Adrenal gland (tissue), 9 donors: ENCODE measurements at regions not wholly inside any gene's neighbourhood (a gene's known extent, or its start where the extent isn't known, plus 50 kb on each side); places are given as distances from the start of the nearest gene placed in this dataset.

Experiments used
- DNase-seq, 7 donors: peaks; one replicate each; pipeline ENCODE4 v3.0.0-alpha.2; 2019 to 2020
- H3K27ac ChIP-seq, 5 donors: fragments of 200-600 bp; sonication (generic) in 4 of 5; 1 replicate in 3 of 5; 2 replicates in 2 of 5; pipeline versions ENCODE4 v1.5.1 to v1.8.0; 2016 to 2020; ENCODE audit warnings: mild to moderate bottlenecking in 1 of 5
- H3K27me3 ChIP-seq: fragments of 200-600 bp; 2 replicates; pipeline ENCODE4 v1.8.0; 2021
- H3K36me3 ChIP-seq, 2 donors: fragments of 200-600 bp; replicated peaks in 1 of 2; 1 replicate in 1 of 2; 2 replicates in 1 of 2; pipeline versions ENCODE4 v1.5.1 to v1.8.0; 2018 to 2022
- H3K4me1 ChIP-seq, 2 donors: fragments of 200-600 bp; replicated peaks in 1 of 2; 1 replicate in 1 of 2; 2 replicates in 1 of 2; pipeline versions ENCODE4 v1.5.1 to v1.8.0; 2018 to 2021
- H3K4me3 ChIP-seq, 4 donors: fragments of 200-600 bp; sonication (generic) in 3 of 4; one replicate each; pipeline ENCODE4 v1.5.1; 2016 to 2018
- H3K9me3 ChIP-seq, 3 donors: fragments of 200-600 bp; sonication (generic) in 1 of 3; replicated peaks in 1 of 3; 1 replicate in 2 of 3; 2 replicates in 1 of 3; pipeline versions ENCODE4 v1.5.1 to v1.8.0; 2016 to 2021
- CTCF ChIP-seq, 6 experiments: fragments of 450-650 bp in 4 of 6; fragments of 200-600 bp in 2 of 6; sonication (generic) in 1 of 6; IDR thresholded peaks; 1 replicate in 5 of 6; 2 replicates in 1 of 6; pipeline versions ENCODE4 v1.5.1 to v1.8.0; 2016 to 2021; ENCODE audit warnings: antibody characterized with exemption in 6 of 6, mild to moderate bottlenecking in 2 of 6, moderate library complexity in 1 of 6
- POLR2A ChIP-seq, 2 donors: fragments of 450-650 bp; IDR thresholded peaks; one replicate each; pipeline ENCODE4 v1.6.1; 2017; ENCODE audit warnings: antibody characterized with exemption in 2 of 2, mild to moderate bottlenecking in 2 of 2, moderate library complexity in 1 of 2
- WGBS, 4 donors: extraction: QIAGEN DNeasy Blood & Tissue Kit in 2 of 4; methylation state at CpG; one replicate each; pipeline versions ENCODE4 v1.1.5 to v1.1.7; 2013 to 2017; 5-methylcytosine and 5-hydroxymethylcytosine counted together
- intact Hi-C, 2 donors: fragments of 100-400 bp; cut with DNase I; formaldehyde crosslinking; loops; one replicate each; pipeline versions ENCODE4 v1.14.1 to v1.15.0; 2022 to 2023
- donor health status: healthy with polysubstance abuse.
- donor health status: Bipolar disorder and iron deficiency.
- donor health status: DM: yes; HTN: yes; CAD: no.
- donor health status: DM: no; HTN: no; CAD: no.
- donor health status: DM: no; HTN: no; CAD: no.

GRCh38 chr11:76298255-76298654 lies 82.7 kb downstream of the THAP12 start:
- DNase-seq, result no peak
- no peak overlapping the region for H3K27ac ChIP-seq
- H3K4me3 ChIP-seq, result no peak overlapping the region
- H3K36me3 ChIP-seq, result no peaks in the 10 kb centered on the region
- 96 to 97% (median 96%) methylated on average over 5 to 7 of the region's 7 CpGs; no CpG with 5 or more reads in 1 of the 4 donors for WGBS, 4 donors
- TF ChIP-seq POLR2A (IDR thresholded peaks at IDR 0.05) (no peak), CTCF (IDR thresholded peaks at IDR 0.05) (no peak)
- no peaks in the 10 kb centered on the region for H3K4me1 ChIP-seq
- H3K9me3 ChIP-seq, result no peaks in the 10 kb centered on the region
- H3K27me3 ChIP-seq, result no peaks in the 10 kb centered on the region
- intact Hi-C loops, result no loop called here

- DNase-seq, result no peak
- no peak for TF ChIP-seq POLR2A (IDR thresholded peaks at IDR 0.05)
- TF ChIP-seq CTCF (IDR thresholded peaks at IDR 0.05), result no peak
- no peaks in the 10 kb centered on the region for H3K36me3 ChIP-seq
- H3K9me3 ChIP-seq, result no peaks in the 10 kb centered on the region
- intact Hi-C loops, result no loop called here
- no peaks in the 10 kb centered on the region for H3K27me3 ChIP-seq
- H3K4me1 ChIP-seq, result no peaks in the 10 kb centered on the region
- 91 to 94% (median 93%) methylated on average over 9 to 12 of the region's 12 CpGs for WGBS, 4 donors
- no peak overlapping the region for H3K27ac ChIP-seq
- no peak overlapping the region for H3K4me3 ChIP-seq
These were observed 84.0 kb downstream of the THAP12 start for GRCh38 chr11:76296731-76297542.

- intact Hi-C loops, result no loop called here
- 80 to 86% (median 83%) methylated on average over 11 of the region's 11 CpGs for WGBS, 4 donors
- H3K4me3 ChIP-seq, result no peak overlapping the region
- no peaks in the 10 kb centered on the region for H3K4me1 ChIP-seq
- H3K27ac ChIP-seq, result no peak overlapping the region
- H3K36me3 ChIP-seq, result no peaks in the 10 kb centered on the region
- no peaks in the 10 kb centered on the region for H3K27me3 ChIP-seq
- TF ChIP-seq CTCF (IDR thresholded peaks at IDR 0.05) (no peak), POLR2A (IDR thresholded peaks at IDR 0.05) (no peak)
- H3K9me3 ChIP-seq, result no peaks in the 10 kb centered on the region
- no peak for DNase-seq
These were observed 86.9 kb upstream of the WNT11 start for GRCh38 chr11:76293189-76293631.

- Histone ChIP-seq H3K27me3 (no peaks in the 10 kb centered on the region), H3K4me1 (no peaks in the 10 kb centered on the region), H3K27ac (no peak overlapping the region), H3K36me3 (no peaks in the 10 kb centered on the region), H3K9me3 (no peaks in the 10 kb centered on the region), H3K4me3 (no peak overlapping the region)
- no peak for TF ChIP-seq POLR2A (IDR thresholded peaks at IDR 0.05)
- TF ChIP-seq CTCF (IDR thresholded peaks at IDR 0.05), result no peak
- DNase-seq, result peak in 1 of 7 donors; percentile 13
- intact Hi-C loops, result no loop called here
- WGBS, 4 donors, result 67 to 80% (median 76%) methylated on average over 5 to 6 of the region's 6 CpGs
These were observed 86.4 kb upstream of the WNT11 start for GRCh38 chr11:76292583-76293188.
